ENCODE measurements at regions not wholly inside any gene's neighbourhood (a gene's known extent, or its start where the extent isn't known, plus 50 kb on each side); places are given as distances from the start of the nearest gene placed in this dataset.

DNA sequence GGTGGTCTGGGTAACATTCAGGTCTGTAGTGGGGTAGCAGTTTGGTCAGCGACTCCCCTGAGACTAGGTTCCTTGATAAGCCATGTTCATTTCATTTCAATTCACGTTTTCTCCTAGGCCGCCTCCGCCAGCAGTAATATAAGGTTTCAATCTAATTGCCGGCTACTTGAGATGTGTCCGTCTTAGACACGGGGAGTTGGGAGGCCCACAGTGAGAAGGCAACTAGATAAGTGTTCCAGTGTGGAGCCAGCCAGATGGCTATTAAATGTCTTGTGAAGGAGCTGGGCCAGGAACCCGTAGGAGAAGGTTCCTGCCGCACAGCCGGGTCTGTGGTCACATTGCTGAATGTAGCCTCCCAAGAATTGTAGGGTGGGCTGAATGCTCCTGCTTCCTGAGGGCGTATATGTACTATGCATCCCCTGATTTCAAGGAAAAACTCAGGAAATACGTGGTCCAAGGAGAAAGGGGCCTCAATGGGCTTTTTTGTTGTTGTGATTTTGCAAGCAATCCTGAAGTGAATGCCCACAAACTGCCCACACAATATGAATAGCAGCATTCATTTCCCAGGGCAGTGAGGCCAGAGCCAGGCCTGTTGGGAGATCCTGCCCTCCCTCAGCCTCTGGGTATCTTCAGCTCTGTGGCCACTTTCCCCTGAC lies 220.6 kb upstream of the RPL34 start:
- no peak for DNase-seq (ENCODE audit: low spot score)

DNA sequence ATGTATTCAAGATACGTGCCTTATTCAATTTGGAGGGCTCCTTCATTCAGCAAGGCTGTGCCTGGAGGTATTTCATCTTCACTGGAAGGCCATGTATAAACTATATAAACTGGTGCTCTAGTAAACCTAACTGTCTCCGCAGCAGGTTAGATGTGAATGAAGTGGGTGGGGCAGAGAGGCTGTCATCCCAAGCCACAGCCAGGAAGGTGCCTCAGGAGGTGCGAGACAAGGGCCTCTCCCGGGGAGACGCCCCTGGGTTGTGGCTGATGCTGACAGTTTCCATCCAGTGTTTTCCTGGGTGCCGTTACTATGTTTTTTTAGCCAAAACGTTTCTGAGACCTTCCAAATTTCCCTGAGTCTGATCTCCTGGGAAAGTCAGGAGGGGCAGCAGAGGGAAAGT lies 221.5 kb upstream of the RPL34 start:
- no peak for DNase-seq (ENCODE audit: low spot score)

DNA sequence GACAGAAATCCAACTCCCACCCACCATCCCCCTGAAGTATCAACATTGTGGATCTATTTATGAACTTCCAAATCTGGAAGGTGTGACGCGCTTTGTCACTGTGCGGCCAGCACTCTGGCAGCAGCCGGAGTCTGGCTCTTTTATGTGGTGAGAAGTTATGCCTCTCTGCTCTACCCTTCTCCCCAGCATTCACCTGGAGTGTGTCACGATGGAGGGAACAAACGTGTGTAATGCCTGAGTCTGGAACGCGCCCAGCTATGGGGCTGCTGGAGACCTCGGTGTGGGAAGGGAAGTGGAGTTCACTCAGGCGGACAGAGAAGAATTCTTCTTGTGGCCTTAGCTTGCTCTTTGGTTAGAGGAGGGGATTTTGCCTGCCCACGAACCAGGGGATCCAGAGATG lies 222.1 kb upstream of the RPL34 start:
- DNase-seq (ENCODE audit: low spot score), result no peak

DNA sequence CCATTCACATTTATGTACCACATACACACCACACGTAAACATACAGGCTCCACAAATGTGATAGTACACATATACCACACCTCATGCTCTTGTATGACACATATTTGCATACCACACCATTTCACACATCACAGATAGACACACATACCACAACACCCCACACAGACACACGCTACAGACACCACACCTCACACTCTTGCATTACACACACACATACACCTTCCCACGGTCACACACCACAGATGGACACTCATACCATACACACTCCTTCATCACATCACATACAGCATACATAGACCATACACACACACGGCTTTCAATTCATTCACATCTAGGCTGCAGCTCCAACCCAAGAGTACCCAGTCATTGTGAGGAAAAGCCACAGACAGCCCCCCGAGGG lies 222.5 kb upstream of the RPL34 start:
- DNase-seq (ENCODE audit: low spot score), result no peak

DNA sequence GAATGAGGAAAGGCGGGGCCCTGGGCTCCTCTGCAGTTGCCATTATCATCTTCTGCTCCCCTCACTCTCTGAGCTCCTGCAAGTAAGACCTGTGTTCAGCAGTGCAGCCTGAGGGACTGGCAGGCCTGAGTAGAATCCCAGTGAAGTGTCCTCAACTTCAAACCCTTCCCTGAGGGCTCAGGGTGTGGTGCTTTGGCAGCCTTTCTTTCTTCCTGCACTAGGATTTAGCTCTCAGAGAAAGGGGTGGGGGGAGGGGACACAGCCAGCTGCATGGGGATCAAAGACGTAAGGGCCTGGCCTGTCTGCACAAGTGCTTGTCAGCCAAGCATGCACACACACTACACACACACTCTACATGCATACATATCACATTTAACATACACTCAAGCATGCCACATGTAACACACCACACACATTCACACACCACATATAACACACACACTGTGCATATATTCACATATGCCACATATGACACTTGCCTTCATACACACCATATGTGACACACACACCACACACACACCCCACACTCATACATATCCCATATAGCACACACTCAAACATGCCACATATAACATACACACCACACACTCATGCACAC lies 223.4 kb upstream of the RPL34 start:
- DNase-seq (ENCODE audit: low spot score), result no peak

DNA sequence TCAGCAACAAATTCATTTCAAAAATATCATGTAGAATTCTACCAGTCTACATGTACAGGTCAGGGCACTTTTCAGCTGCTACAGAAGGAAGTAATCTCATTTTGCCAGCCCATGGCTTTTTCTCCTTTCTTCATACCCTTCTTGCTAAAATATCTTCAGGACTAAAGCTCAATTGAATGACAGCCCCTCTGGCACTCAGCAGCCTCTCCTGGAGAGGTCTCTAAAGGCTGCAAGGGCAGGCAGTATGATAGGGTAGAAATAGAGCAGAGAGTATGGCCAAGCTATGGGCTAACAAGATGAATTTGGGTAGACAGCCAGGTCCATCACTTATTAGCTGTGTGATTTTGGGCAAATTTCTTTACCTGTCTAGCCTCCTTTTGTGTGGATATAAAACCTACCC lies 224.6 kb upstream of the RPL34 start:
- DNase-seq (ENCODE audit: low spot score), result no peak

DNA sequence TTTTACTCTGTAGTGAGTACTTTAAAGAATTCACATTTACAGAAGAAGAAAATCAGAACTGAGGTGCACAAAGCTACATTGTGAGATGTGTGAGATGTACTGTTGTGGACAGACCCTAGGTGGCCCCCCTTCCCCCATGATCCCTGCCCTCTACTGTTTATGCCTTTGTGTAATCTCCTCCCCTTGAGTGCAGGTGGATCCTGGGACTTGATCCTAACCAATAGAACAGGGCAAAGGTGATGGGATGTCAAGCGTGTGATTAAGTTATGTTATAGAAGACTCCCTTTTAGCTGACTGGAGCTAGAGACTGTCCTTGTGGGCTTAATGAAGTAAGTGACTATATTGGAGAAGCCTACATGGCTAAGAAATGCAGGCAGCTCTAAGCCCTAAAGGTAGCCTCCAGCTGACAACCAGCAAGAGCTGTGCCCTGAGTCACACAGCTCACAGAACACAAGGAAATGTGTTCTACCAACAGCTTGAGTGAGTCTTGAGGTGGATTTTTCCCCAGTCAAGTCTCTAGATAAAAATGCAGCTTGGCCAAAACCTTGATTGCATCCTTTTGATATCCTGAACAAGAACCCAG lies 225.2 kb upstream of the LEF1 start:
- DNase-seq (ENCODE audit: low spot score), result no peak

DNA sequence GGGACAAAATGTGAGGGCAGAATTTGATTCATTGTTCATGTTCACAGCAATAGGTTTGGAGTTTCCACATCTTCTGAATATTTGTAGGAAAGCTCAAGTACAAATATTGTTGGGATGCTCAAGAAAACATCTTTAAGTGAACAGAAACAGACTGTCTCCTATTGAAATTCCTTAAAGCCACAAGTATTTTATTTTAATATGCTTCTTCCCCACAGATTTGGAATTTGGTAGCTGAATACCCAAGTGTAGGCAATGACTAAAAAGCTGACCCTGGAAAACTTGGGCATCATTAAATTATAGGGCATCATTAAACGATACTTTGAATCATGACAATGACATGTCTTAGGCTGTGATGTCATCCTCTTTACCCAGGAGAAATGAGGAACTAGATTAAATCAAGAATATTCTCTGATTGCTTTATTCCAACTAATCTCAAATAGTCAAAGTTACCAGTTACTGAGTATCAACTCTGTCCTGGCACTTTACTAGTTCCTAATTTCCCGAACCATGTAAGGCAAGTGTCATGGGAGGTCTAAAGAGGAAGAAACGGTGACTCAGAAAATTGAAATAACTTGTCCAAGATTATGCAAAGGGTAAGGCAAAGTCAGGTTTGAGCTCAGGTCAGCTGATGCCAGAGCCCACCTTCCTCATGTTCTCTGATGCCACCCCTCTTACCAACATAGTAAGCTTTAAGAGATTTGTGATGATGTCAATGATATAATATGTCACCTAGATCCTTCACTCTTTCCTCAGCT lies 223.1 kb upstream of the LEF1 start:
- no peak for DNase-seq (ENCODE audit: low spot score)

DNA sequence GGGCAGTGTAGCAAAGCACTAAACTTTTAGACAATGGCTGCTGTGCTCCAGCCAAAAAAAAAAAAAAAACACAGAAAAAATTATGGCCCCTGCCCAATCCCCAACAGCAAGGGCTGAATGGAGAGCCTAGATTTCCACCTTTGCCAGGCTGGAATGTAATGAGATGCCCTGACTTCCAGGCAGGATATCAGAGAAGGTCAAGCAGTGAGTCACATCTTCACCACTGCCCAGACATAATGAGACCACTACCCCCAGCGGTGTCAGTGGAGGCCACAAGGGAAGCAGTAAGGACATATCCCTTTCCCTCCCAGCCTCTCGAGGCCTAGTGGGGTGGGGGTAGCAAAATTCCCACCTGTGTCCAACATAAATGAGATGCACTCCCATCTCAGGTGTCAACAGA lies 216.3 kb upstream of the LEF1 start:
- DNase-seq (ENCODE audit: low spot score), result no peak

DNA sequence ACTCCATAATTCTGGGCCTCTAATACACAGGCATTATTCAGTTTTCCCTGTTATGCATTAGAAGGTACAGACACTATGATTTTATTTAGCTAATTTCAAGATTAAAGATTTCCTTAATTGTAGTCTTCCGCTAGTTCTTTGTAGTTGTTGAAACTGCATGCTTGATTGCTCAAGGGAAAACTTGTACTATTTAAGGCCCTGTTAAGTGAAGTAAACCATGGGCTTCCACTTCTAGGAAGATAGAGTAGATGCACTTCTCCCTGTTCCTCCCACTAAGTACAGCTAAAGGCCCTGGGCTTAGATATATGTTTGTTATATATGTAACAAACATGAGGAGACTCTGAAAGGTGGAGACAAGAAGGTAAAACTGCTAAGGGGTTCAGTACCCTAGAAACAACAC lies 215.8 kb upstream of the LEF1 start:
- no peak for DNase-seq (ENCODE audit: low spot score)

DNA sequence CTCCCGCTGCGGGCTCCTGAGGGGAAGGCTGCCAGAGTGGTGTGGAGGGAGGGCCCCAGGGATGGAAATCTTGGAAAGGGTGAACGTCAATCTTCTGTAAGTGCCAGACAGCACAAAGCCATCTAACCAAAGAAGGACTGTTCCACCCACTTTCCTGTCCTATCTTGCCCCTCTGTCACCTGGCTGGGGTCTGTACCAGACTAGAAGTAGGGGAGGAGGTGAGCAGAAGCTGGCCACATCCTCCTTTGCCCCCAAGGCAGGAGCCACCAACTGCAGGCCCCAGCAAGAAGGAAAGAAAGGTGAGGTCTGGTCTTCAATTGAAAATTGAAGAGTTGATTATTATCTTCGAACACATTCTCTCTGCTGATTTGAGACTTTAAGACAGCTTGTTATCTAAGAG lies 214.4 kb upstream of the LEF1 start:
- no peak for DNase-seq (ENCODE audit: low spot score)

DNA sequence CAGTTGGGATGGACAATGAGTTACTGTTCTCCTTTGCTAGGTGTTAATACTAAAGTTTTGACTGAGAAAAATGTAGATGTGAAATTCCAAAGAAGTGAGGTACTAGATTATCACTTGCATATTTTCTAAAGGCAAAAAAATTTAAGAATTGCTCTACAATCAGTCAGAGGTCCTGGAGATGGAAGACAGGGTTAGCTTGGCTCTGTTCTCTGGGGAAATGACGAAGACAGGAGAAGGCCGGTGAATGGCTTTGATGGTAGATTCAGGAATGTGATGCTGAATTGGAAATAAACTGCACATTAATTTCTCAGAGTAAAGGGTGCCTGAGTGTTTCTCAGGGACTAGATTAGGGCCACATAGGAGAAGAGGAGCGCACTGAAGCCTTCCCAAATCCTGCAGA lies 214.0 kb upstream of the LEF1 start:
- no peak for DNase-seq (ENCODE audit: low spot score)

DNA sequence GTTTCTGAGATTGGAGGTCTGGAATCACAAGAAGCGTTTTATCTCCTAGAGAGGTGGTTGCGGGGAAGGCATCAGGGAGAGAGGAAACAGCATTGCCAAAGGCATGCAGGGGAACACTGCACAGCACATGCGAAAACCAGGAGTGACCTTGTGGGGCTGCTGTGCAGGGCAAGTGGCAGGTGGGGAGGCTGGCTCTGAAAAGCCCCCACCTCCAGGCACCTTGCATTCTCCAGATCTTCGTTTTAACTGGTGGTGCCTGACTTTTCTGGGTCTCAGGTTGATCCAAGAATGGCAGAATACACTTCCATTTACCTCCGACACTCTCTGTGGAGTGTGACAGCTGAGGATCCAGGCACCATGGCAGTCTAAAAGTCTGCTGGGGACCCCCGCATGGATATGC lies 209.4 kb upstream of the LEF1 start:
- DNase-seq (ENCODE audit: low spot score), result no peak

DNA sequence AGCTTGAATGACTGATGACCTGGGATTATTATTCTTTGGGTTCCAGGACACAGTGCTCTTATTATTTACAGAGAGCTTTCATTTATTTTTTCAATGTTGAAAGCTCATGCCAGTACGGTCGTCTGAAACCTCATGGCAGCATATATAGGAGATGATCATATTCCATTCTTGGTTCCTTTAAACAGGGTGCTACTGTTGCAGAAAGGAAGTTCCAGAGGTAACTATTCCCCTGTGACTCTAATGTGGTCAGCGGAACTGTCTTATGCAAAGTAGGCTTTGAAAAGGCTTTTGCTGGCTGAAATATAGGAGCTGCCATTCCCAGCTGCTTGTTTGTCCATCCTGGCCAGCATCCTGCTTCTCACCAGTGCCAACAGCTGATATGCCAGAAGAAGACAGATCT lies 208.3 kb upstream of the LEF1 start:
- no peak for DNase-seq (ENCODE audit: low spot score)

DNA sequence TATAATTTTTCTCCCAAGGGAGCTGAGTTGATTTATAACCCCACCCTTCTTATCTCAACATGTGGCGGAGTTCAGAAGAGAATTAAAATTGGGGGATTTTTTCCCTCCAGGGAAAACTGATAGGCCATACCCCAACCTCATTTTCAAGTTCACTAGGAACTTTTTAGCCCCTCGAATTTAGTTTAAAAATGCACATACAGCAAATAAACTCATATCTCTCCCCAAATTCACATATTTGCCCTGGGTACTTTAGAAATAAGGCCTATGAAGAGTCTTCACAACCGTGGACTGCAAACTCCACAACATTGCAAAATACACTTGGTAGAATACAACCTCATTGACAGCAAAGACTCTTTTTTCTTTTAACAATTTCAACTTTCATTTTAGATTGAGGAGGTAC lies 206.7 kb upstream of the LEF1 start:
- DNase-seq (ENCODE audit: low spot score), result no peak

DNA sequence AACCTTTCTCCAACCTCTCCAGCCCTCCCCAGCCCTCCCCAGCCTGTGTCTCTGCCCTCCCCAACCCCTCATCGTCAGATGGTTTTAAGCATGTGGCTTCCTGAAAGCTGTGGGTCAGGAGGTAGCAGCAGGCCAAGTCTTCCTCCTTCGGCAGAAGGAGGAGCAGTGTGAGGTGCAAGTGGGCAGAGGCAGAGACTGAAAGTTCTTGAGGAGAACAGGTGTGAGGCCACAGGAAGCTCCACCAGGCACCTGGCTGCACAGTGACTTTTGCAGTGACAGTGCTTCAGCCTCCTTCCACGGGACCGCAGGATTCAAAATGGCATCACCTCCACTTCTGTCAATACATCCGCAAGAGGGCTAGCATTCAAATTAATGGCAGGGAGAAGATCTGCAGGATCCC lies 203.9 kb upstream of the LEF1 start:
- no peak for DNase-seq (ENCODE audit: low spot score)

DNA sequence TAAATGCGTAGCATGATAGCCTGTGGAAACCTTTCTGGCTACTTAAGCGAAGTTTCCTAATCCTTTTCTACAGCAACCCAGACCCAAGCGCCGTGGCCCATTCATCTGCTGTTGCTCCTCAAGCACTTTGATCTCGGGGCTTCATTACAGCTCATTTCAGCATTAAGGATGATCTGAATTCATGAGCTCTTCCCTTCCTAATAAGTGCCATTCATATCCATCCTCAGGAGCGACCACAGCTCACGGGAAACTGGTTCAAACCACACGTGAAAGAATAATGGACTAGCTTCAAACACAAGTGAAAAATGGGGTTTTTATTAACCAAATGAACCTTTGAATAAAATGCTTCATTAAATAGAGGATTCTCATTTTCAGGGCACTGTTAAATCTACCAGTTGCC lies 202.6 kb upstream of the LEF1 start:
- no peak for DNase-seq (ENCODE audit: low spot score)

DNA sequence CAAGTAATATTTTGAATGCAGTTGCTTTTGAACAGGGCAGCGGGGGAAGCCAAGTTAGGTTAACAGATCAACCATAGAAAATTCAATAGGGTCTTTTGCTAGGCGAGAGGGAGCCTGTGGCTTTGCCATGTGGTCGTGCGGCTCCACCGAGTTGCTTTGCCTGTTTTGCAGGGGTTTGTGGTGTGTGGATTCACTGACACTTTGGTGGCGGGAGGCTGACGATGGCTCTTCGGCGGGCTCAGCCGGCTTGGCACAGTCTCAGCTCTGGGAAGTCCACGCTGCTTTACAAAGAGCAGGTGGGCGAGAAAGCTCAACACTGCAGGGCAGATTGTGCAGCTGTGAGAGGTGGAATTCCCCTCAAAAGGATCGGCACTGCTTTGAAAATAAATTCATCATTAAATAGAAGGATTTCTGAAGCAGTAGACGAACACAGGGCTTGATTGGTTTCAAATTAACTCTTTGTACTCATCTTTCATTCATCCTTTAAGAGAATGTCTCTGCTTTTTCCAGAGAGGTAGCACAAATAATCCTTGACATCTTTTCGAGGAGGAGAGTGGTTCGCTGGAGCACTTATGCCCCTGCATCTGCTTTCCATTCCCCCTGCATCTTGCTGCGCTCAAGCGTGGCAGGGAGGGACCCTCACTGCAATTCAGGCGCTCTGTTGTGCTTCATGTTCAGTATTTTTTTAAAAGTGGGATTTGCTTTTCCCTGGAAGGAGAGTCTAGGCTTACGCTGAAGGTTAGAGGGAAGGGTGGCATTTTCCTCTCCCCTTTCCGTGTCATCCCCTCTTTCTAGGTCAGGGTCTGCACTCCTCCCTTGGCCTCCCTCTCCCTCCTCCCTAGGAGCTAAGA lies 201.8 kb upstream of the LEF1 start:
- DNase-seq (ENCODE audit: low spot score), result no peak

DNA sequence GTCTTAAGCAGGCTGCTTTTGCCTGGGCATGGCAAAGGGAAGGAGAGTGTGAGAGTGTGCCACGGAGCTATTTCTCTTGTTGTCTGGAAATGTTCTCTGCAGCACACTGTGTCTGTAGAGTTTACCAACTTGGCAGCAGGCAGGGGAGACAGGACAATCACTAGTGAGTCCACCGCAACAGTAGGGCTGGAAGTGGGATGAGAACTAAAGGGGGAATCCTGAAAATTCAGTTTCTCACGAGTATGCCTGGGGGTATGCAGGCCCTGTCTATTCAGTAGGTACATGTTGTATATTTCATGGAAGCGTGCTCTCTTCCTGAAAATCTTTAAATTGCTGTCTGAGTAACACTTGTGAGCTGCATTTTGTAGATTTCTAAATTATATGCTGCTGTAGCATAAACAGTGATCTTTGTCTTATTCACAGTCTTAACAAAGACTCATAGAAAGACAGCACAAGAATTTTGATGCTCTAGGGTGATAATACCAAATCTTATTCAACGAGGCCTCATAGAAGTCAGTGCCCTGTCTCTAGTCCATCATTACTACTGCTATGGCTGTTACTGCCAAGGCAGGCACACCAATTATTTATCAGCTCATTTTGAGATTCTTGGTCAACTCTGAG lies 200.4 kb upstream of the LEF1 start:
- no peak for DNase-seq (ENCODE audit: low spot score)

DNA sequence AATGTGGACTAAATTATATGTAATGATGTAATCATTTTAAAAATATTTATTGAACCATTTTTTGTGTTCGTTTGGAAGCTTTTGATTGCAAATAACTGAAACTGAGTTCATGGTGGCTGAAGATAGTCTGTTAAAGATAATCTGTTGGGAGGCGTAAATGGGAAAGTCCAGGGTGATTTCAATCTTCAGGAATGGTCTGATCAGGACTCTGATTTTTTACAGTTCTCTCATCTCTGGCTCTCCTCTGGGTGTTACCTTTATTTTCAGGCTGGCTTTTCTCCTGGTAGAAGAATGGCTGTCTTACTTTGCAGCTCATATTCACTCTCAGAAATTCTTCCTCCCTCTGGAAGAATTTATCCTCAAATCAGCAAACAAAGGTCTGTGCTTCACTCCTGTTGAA lies 199.0 kb upstream of the LEF1 start:
- no peak for DNase-seq (ENCODE audit: low spot score)

DNA sequence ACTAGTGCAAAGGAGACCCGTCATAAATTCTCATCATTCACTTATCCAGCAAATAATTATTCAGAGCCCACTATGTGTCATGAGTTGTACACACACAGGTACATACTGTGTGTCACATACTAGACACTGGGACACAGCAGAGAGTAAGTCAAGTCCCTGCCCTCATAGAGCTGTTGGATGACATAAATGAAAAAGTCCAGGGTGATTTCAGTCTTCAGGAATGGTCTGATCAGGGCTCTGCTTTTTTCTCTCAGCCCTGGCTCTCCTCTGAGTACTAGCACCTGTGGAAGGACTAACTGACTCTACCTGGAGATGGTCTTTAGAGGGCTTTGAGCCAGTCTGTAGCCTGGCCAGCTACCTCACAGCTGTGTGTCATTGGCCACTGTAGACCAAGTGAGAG lies 198.0 kb upstream of the LEF1 start:
- DNase-seq (ENCODE audit: low spot score), result no peak

DNA sequence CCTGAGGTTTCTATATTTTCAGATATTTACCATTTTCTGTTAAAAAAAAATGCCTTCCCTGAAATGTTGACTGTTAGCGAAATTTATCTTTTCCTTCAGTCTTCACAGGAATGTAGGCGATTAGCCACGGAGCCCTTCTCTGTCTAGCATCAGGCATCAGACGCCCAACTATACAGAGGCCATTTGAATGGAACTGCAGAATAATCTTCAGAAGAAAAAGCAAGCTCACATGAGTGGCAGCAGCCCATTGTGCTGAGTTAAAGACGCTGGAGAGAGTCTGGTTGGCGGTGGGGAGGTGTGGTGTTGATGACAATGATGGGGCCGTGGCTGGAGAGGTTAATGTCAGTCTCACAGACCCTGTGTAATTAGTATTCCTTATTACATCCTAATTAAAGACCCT lies 196.8 kb upstream of the LEF1 start:
- no peak for DNase-seq (ENCODE audit: low spot score)
